Omental fat pad (tissue), 3 donors: ENCODE measurements at regions not wholly inside any gene's neighbourhood (a gene's known extent, or its start where the extent isn't known, plus 50 kb on each side); places are given as distances from the start of the nearest gene placed in this dataset.

Experiments
- ATAC-seq: fragments of 150-250 bp; one replicate; pipeline ENCODE4 v1.9.1; 2016; ENCODE audit warnings: mild to moderate bottlenecking, moderate library complexity; ENCODE audit not compliant: low FRiP score
- DNase-seq: peaks from one replicate; pipeline ENCODE4 v3.0.0-alpha.2; 2019; ENCODE audit warnings: low spot score
- TF ChIP-seq, protein P1 (sequence below), 3 donors: fragments of 450-650 bp; IDR thresholded peaks; one replicate each; pipeline ENCODE4 v1.5.1; 2016 to 2017; ENCODE audit warnings: antibody characterized with exemption in 3 of 3, mild to moderate bottlenecking in 3 of 3, moderate library complexity in 2 of 3

DNA sequence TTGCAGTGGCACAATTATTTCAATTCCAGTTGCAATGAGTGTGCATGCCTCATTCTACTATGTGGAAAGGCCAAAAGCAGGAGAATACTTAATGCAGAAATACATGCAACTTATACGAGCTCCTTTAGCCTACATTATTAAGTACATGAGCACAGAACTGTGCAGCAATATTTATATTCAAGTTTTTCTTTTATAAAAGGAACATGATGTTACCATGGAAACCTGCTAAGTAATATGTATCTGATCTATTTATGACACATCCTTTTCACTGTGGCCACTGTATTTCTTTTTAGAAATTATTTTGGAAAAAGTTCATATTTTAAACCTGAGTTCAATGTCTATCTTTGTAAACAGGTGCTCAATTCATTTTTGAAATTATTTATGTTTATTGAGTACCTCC, 88.9 kb downstream of the ELAPOR2 start:
- TF ChIP-seq, protein P1, sequence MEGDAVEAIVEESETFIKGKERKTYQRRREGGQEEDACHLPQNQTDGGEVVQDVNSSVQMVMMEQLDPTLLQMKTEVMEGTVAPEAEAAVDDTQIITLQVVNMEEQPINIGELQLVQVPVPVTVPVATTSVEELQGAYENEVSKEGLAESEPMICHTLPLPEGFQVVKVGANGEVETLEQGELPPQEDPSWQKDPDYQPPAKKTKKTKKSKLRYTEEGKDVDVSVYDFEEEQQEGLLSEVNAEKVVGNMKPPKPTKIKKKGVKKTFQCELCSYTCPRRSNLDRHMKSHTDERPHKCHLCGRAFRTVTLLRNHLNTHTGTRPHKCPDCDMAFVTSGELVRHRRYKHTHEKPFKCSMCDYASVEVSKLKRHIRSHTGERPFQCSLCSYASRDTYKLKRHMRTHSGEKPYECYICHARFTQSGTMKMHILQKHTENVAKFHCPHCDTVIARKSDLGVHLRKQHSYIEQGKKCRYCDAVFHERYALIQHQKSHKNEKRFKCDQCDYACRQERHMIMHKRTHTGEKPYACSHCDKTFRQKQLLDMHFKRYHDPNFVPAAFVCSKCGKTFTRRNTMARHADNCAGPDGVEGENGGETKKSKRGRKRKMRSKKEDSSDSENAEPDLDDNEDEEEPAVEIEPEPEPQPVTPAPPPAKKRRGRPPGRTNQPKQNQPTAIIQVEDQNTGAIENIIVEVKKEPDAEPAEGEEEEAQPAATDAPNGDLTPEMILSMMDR (IDR thresholded peaks at IDR 0.05): no peak
- ATAC-seq (no peak), DNase-seq (no peak)

DNA sequence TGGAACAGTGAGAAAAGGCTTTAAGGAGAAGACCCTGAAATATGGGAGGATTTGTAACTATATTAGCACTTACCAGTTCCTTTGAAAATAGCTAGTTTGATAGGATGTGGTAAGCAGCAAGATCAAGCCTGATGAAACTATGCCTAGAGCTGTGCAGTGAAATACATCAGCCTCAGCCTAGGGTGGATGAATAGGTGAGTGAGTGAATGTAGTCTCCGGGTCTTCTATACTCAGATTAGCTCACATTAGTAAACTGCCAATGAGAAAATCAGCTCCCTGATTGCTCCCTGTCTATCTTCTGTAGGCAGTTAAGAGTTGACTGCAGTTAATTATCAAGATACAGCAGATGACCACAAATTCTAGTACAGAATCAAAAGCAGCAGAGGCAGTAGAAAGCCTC, 89.6 kb downstream of the ELAPOR2 start:
- ATAC-seq (no peak), DNase-seq (no peak)
- TF ChIP-seq, protein P1 (IDR thresholded peaks at IDR 0.05): no peak

DNA sequence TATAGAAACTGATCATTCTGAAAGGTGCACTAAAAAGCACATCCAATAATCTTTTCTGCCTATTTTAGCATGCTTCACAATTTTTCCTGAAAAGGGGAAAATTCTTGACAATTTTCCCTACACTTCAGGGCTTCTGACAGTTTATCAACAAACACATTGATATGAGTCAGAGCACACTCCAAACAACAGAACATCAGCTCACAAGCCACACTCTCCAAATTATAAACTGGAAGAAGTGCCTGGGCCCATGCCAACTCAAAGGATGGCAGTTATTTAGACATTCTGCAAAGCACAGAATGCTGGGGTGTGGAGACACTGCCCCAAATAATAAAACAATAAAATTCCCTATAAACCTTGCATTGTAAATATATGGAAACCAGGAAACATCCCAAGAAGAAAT, 90.8 kb downstream of the ELAPOR2 start:
- DNase-seq (no peak), ATAC-seq (no peak)
- TF ChIP-seq, protein P1 (IDR thresholded peaks at IDR 0.05): no peak

GRCh38 chr7:86966916-86967315, 92.5 kb downstream of the ELAPOR2 start:
- TF ChIP-seq, protein P1 (IDR thresholded peaks at IDR 0.05): no peak
- DNase-seq (no peak), ATAC-seq (no peak)

- no peak for DNase-seq
- TF ChIP-seq, protein P1 (IDR thresholded peaks at IDR 0.05): no peak
- no peak for ATAC-seq
These were observed 93.7 kb downstream of the ELAPOR2 start for GRCh38 chr7:86965727-86966120.

DNA sequence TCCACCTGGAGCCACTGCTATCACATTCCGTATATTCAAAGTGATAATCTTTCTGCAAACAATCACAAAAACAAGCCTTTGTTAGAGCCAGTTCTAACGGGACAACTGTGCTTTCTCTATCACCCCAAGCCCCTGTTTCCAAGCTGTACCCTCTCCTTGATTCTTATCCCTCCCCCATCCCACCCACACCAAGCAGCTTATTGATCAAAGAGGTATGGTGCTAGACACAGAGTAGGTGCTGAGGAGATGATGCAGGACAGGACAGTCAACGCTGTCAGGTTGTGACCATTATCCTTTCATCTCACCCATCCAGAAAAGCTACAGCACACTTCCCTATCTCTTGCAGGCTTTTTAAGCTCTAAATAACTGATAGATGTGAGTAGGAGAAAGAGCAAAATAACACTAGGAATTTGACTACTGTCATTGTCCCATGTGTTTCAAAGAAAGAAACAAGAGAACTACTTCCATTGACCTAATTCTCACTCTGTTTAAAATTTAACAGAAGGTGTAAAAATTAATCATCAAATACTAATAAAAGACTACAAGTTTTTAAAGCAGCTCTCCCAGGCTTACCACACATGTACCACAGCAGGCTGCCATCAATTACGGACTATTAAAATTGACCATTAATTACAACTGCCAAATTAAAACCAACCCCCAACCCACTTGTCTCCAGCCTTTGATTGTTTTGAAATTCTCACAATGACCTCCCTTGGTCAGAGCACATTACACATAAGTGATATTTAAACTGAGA, 94.3 kb downstream of the ELAPOR2 start:
- TF ChIP-seq, protein P1 (IDR thresholded peaks at IDR 0.05): no peak
- DNase-seq (no peak), ATAC-seq (no peak)

- no peak for DNase-seq
- ATAC-seq: no peak
- TF ChIP-seq, protein P1 (IDR thresholded peaks at IDR 0.05): no peak
These were observed 95.7 kb downstream of the ELAPOR2 start for GRCh38 chr7:86963599-86964230.
